ENCODE measurements at regions not wholly inside any gene's neighbourhood (a gene's known extent, or its start where the extent isn't known, plus 50 kb on each side); places are given as distances from the start of the nearest gene placed in this dataset.
A peak's percentile ranks its signal among the peaks of the same experiment; 100 is the strongest.

DNA sequence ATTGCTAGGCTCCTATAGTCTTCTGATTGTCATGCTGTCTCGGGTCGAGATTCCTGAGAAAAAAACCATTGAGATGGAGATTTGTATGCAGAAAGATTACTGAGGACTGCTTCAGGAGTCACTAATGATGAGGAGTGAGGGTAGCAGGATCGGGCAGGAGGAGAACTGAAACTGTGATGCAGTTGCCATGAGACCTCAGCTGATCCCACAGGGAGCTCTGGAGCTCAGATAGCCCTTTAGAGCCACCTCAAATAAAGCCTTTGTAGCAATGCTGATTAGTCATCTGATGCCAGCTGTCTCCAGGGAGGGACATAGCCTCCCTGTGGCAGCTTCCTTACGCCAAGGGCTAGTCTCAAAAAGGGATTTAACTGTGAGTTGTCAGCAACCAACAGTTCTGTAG lies 256.9 kb downstream of the DMAC1 start:
- no peaks in the 10 kb centered on the region for H3K9me3 ChIP-seq
- H3K27ac ChIP-seq: no peak overlapping the region
- TF ChIP-seq POLR2A (IDR thresholded peaks at IDR 0.05) (no peak), POLR2AphosphoS5 (IDR thresholded peaks at IDR 0.05) (no peak), EP300 (IDR thresholded peaks at IDR 0.05) (no peak)
- TF ChIP-seq, protein P1, sequence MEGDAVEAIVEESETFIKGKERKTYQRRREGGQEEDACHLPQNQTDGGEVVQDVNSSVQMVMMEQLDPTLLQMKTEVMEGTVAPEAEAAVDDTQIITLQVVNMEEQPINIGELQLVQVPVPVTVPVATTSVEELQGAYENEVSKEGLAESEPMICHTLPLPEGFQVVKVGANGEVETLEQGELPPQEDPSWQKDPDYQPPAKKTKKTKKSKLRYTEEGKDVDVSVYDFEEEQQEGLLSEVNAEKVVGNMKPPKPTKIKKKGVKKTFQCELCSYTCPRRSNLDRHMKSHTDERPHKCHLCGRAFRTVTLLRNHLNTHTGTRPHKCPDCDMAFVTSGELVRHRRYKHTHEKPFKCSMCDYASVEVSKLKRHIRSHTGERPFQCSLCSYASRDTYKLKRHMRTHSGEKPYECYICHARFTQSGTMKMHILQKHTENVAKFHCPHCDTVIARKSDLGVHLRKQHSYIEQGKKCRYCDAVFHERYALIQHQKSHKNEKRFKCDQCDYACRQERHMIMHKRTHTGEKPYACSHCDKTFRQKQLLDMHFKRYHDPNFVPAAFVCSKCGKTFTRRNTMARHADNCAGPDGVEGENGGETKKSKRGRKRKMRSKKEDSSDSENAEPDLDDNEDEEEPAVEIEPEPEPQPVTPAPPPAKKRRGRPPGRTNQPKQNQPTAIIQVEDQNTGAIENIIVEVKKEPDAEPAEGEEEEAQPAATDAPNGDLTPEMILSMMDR (IDR thresholded peaks at IDR 0.05): no peak
- DNase-seq (no peak), ATAC-seq (ENCODE audit: low FRiP score in 2 of 2) (no peak)
- H3K27me3 ChIP-seq: no peaks in the 10 kb centered on the region
- no peak overlapping the region for H3K4me3 ChIP-seq
- no peaks in the 10 kb centered on the region for H3K4me1 ChIP-seq
- no peaks in the 10 kb centered on the region for H3K36me3 ChIP-seq
- 83 to 91% methylated on average over 4 of the region's 4 CpGs for WGBS, 2 donors

DNA sequence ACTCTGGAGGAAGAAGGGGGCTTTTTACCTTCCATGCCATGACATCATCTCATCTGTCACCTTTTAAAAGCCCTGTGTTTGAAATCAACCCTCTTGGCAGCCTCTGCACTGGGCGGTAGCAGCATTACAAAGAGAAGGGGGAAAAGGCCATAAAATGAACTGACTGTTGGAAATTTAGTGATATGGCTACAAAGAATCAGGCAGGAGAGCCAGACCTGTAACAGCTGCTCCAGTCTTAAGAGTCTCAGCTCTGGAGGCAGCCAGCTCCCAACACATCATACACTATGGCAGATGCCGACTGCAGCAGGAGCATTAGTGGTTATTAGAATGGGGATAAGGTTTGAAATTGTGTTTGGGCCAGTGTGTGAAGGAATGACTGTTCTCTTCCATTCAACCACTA lies 257.5 kb downstream of the DMAC1 start:
- no peak for ATAC-seq (ENCODE audit: low FRiP score in 2 of 2)
- Histone ChIP-seq H3K27me3 (no peaks in the 10 kb centered on the region), H3K4me1 (no peaks in the 10 kb centered on the region), H3K4me3 (no peak overlapping the region), H3K27ac (no peak overlapping the region), H3K9me3 (no peaks in the 10 kb centered on the region), H3K36me3 (no peaks in the 10 kb centered on the region)
- no peak for DNase-seq
- WGBS, 2 donors: 75 to 78% methylated on average over 2 of the region's 2 CpGs
- TF ChIP-seq POLR2AphosphoS5 (IDR thresholded peaks at IDR 0.05): no peak
- no peak for TF ChIP-seq EP300 (IDR thresholded peaks at IDR 0.05)
- TF ChIP-seq, protein P1 (IDR thresholded peaks at IDR 0.05): no peak
- TF ChIP-seq POLR2A (IDR thresholded peaks at IDR 0.05): no peak

DNA sequence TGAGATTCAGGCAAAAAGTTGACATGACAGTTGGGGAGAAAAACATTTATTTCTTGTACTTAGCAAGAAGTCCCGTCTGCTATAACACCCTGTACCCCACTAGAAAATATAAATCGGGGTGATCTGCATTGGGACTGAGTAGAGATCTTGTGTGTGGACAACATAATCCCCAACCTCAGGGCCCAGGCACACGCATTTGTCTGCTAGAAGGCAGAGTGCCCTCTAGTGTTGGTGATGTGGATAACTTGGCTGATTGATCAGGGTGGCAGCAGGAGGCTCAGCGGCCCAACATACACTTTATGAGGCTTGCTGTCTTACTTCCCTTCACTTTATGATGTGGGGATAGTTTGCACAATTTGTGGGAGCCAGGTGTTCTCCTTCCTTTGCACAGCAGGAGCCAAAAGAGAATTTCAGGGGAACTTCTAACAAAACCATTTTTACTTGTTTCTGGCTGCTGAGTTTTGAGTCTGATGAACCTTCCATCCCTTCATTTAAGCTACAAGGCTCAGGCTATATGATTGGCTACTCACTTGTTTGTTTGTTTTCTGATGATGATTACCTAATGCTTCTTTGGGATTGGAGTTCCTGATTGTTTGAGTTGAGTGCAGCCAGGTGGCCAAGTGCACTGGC lies 263.2 kb downstream of the DMAC1 start:
- Histone ChIP-seq H3K9me3 (no peaks in the 10 kb centered on the region), H3K27ac (no peak overlapping the region), H3K4me3 (no peak overlapping the region), H3K36me3 (no peaks in the 10 kb centered on the region), H3K4me1 (peaks cover 0 to 4% (median 2%) of the 10 kb centered on the region in 4 donors), H3K27me3 (no peaks in the 10 kb centered on the region)
- ATAC-seq (ENCODE audit: low FRiP score in 2 of 2) (peak; percentile 59 to 74), DNase-seq (peak in 1 of 2 donors; percentile 26)
- TF ChIP-seq, protein P1 (IDR thresholded peaks at IDR 0.05): peak; percentile 36 to 55 (median 48)
- no peak for TF ChIP-seq EP300 (IDR thresholded peaks at IDR 0.05)
- 36 to 41% methylated on average over 3 to 4 of the region's 4 CpGs for WGBS, 2 donors

DNA sequence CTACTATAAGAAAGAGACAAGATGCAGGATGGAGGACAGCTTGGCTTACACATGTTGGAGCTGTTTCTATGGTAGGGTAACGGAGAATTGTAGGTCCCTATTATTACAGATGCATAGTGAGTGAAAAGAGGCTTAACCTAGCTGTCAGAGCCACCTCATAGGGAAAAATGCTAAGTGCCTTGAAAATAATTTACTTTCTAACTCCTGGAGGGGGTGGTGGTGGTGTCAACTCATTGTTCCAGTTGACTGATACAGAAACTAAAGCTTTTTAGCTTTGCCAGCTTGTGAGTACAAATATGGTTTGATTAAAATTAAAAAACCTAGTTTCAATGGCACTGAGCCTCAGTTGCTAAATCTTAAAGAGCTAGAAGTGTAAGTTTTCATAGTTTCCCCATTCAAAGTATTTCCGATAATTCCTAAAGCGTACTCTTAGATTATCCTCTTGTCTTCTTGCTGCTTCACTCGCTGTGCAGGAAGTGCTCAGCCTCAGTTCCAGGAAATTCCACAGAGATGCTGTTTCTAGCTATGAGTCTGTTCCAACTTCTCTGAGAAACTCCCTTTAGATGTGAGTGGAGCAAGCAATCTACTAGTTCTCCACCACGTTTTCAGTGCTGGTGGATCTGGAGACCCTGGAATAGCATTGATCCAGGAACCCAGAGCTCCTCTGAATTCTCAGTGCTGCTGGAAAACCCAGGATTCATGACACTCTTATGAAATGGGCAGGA lies 265.2 kb downstream of the DMAC1 start:
- peaks cover 0 to 4% (median 2%) of the 10 kb centered on the region in 4 donors for H3K4me1 ChIP-seq
- H3K27me3 ChIP-seq: no peaks in the 10 kb centered on the region
- no peaks in the 10 kb centered on the region for H3K36me3 ChIP-seq
- DNase-seq (no peak), ATAC-seq (ENCODE audit: low FRiP score in 2 of 2) (no peak)
- H3K4me3 ChIP-seq: no peak overlapping the region
- H3K27ac ChIP-seq: no peak overlapping the region
- no peak for TF ChIP-seq EP300 (IDR thresholded peaks at IDR 0.05)
- no peak for TF ChIP-seq POLR2AphosphoS5 (IDR thresholded peaks at IDR 0.05)
- 66 to 74% methylated on average over 5 of the region's 5 CpGs for WGBS, 2 donors
- H3K9me3 ChIP-seq: no peaks in the 10 kb centered on the region

DNA sequence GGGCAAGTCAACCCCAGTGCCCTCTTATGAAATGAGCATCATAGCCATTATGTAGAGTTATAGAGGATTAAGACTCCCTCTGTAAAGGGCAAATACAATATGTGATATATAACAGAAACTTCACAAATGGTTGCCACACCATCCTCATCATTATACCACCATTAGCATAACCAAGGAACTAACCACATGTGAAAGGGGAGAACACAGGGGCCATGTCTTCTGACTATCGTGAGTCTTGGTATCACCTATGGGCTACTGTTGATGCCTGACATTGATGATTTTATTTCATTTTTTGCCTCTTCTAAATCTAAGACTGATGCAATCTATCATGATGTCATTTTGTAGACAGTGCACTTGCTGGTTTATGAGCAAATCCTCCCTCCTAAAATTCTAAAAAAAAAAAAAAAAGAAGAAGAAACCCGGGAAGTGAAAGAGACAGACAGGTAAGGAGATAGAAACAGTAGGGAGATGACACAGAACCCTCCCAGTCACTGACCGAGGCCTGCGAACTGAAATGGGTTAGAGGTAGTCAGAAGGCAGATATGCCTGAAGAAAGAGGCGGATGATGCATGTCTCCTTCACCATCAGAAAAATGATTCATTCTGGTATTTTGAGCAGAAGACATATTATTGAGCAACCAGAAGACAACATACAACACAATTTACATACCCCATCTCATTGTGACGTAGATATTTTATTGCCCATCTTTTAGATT lies 266.0 kb downstream of the DMAC1 start:
- H3K27me3 ChIP-seq: no peaks in the 10 kb centered on the region
- ATAC-seq (ENCODE audit: low FRiP score in 2 of 2): no peak
- peaks cover 0 to 4% (median 2%) of the 10 kb centered on the region in 4 donors for H3K4me1 ChIP-seq
- no peak overlapping the region for H3K4me3 ChIP-seq
- no peak for DNase-seq
- no peaks in the 10 kb centered on the region for H3K36me3 ChIP-seq
- 90 to 93% methylated on average over 6 of the region's 6 CpGs for WGBS, 2 donors
- H3K9me3 ChIP-seq: no peaks in the 10 kb centered on the region
- no peak for TF ChIP-seq EP300 (IDR thresholded peaks at IDR 0.05)
- TF ChIP-seq, protein P1 (IDR thresholded peaks at IDR 0.05): no peak
- no peak overlapping the region for H3K27ac ChIP-seq
